Retinal pigment epithelial cell (primary cell): ENCODE measurements at regions not wholly inside any gene's neighbourhood (a gene's known extent, or its start where the extent isn't known, plus 50 kb on each side); places are given as distances from the start of the nearest gene placed in this dataset.

Experiments used
- DNase-seq: peaks from one replicate; pipeline ENCODE4 v3.0.0-alpha.2; 2010; ENCODE audit warnings: low read depth
- H3K4me3 ChIP-seq: 2 replicates; pipeline ENCODE4 v1.5.1; 2011; ENCODE audit warnings: mild to moderate bottlenecking, low read length, control low read depth, moderate library complexity
- CTCF ChIP-seq: conservative IDR thresholded peaks from 2 replicates; pipeline ENCODE4 v1.5.1; 2011; ENCODE audit warnings: low read depth, low read length, control low read depth, inconsistent platforms

GRCh38 chr18:78661316-78661715 is 318.3 kb upstream of the SALL3 start:
- H3K4me3 ChIP-seq: no peak overlapping the region
- DNase-seq: no peak
- no peak for TF ChIP-seq CTCF

- no peak overlapping the region for H3K4me3 ChIP-seq
- no peak for TF ChIP-seq CTCF
- no peak for DNase-seq
Observed at GRCh38 chr18:78662879-78663278, 316.7 kb upstream of the SALL3 start.

GRCh38 chr18:78664048-78664447 is 315.6 kb upstream of the SALL3 start:
- TF ChIP-seq CTCF: no peak
- no peak overlapping the region for H3K4me3 ChIP-seq
- no peak for DNase-seq

- DNase-seq: no peak
- no peak overlapping the region for H3K4me3 ChIP-seq
- TF ChIP-seq CTCF: no peak
Observed at GRCh38 chr18:78664848-78665247, 314.8 kb upstream of the SALL3 start.

GRCh38 chr18:78665644-78666043 is 314.0 kb upstream of the SALL3 start:
- H3K4me3 ChIP-seq: no peak overlapping the region
- no peak for TF ChIP-seq CTCF
- DNase-seq: no peak

- TF ChIP-seq CTCF: no peak
- DNase-seq: no peak
- no peak overlapping the region for H3K4me3 ChIP-seq
Observed at GRCh38 chr18:78666666-78667335, 312.8 kb upstream of the SALL3 start.

GRCh38 chr18:78670778-78671391 is 308.7 kb upstream of the SALL3 start:
- DNase-seq: no peak
- TF ChIP-seq CTCF: no peak
- H3K4me3 ChIP-seq: no peak overlapping the region
